ENCODE measurements at regions not wholly inside any gene's neighbourhood (a gene's known extent, or its start where the extent isn't known, plus 50 kb on each side); places are given as distances from the start of the nearest gene placed in this dataset.

DNA sequence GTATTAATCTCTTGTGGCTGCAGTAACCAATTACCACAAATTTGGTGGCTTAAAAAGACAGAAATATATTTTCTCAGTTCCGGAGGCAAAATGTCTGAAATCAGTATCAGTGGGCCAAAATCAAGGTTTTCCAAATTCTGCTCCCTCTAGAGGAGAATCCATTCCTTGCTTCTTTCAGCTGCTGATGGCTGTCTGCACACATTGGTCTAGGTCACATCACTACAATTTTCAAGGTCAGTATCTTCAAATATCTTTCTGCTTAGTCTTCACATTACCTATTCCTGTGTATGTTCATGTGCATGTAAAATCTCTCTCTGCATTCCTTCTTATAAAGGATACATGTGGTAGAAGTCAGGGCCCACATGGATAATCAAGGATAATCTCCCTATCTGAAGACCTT is 999.4 kb downstream of the KCNT2 start:
- Histone ChIP-seq H3K36me3 (ENCODE audit: control insufficient read depth in 2 of 2, insufficient read depth in 2 of 2, low read length in 1 of 2) (no peaks in the 10 kb centered on the region), H3K79me2 (ENCODE audit: control insufficient read depth, insufficient read depth, low read length) (no peaks in the 10 kb centered on the region), H4K20me1 (ENCODE audit: control insufficient read depth, insufficient read depth) (no peaks in the 10 kb centered on the region), H3K4me2 (ENCODE audit: control insufficient read depth, insufficient read depth) (no peak overlapping the region), H2AFZ (ENCODE audit: control insufficient read depth, low read depth, low read length) (no peak overlapping the region), H3K27me3 (replicated peaks in 1 of 2; ENCODE audit: control insufficient read depth in 2 of 2, insufficient read depth in 2 of 2, low read length in 1 of 2) (no peaks in the 10 kb centered on the region), H3K9me3 (replicated peaks; ENCODE audit: control insufficient read depth, insufficient read depth, low read length) (no peaks in the 10 kb centered on the region), H3K9ac (ENCODE audit: control insufficient read depth, insufficient read depth, low read length) (no peak overlapping the region), H3K4me3 (no peak overlapping the region), H3K4me1 (ENCODE audit: control insufficient read depth, insufficient read depth, low read length) (no peaks in the 10 kb centered on the region), H3K27ac (ENCODE audit: control insufficient read depth, insufficient read depth) (no peak overlapping the region)
- ChIA-PET POLR2A (no interaction called here), RAD21 (ENCODE audit: unreplicated experiment) (no interaction called here), SMC1A (ENCODE audit: uncharacterized antibody, unreplicated experiment) (no interaction called here), CTCF (no interaction called here)
- no TSS peak for BruUV-seq (replicated peaks)
- intact Hi-C loops (cut with micrococcal nuclease; ENCODE audit: unreplicated experiment) (no loop called here), in situ Hi-C loops (cut with MboI) (no loop called here)
- DNase-seq (ENCODE audit: low read depth, low spot score) (no peak), FAIRE-seq (no peak), ATAC-seq (no peak)
- TF ChIP-seq RB1 (IDR thresholded peaks at IDR 0.05; ENCODE audit: borderline replicate concordance) (no peak), JUNB (IDR thresholded peaks at IDR 0.05) (no peak), FOS (IDR thresholded peaks at IDR 0.05; ENCODE audit: borderline replicate concordance, extremely low read depth, insufficient read length) (no peak), NFYB (IDR thresholded peaks at IDR 0.05; ENCODE audit: insufficient read depth, low read depth, low read length) (no peak), WRNIP1 (IDR thresholded peaks at IDR 0.05; ENCODE audit: borderline replicate concordance, low read depth, low read length) (no peak), CEBPB (IDR thresholded peaks at IDR 0.05; ENCODE audit: borderline replicate concordance in 1 of 2, low read depth in 2 of 2, low read length in 2 of 2) (no peak), SIN3A (IDR thresholded peaks at IDR 0.05; ENCODE audit: low read depth, low read length) (no peak), ASH2L (IDR thresholded peaks at IDR 0.05; ENCODE audit: borderline replicate concordance, low read depth) (no peak), SMAD5 (IDR thresholded peaks at IDR 0.05; ENCODE audit: low read depth) (no peak), BACH1 (IDR thresholded peaks at IDR 0.05; ENCODE audit: borderline replicate concordance) (no peak), NR2F1 (conservative IDR thresholded peaks at IDR 0.05) (no peak), FOXM1 (IDR thresholded peaks at IDR 0.05; ENCODE audit: low read depth, low read length) (no peak), POU2F2 (IDR thresholded peaks at IDR 0.05; ENCODE audit: borderline replicate concordance, low read depth, low read length) (no peak), HDGF (IDR thresholded peaks at IDR 0.05) (no peak), PAX5 (IDR thresholded peaks at IDR 0.05; ENCODE audit: borderline replicate concordance, low read depth, low read length) (no peak)
- TF ChIP-seq, protein P1, sequence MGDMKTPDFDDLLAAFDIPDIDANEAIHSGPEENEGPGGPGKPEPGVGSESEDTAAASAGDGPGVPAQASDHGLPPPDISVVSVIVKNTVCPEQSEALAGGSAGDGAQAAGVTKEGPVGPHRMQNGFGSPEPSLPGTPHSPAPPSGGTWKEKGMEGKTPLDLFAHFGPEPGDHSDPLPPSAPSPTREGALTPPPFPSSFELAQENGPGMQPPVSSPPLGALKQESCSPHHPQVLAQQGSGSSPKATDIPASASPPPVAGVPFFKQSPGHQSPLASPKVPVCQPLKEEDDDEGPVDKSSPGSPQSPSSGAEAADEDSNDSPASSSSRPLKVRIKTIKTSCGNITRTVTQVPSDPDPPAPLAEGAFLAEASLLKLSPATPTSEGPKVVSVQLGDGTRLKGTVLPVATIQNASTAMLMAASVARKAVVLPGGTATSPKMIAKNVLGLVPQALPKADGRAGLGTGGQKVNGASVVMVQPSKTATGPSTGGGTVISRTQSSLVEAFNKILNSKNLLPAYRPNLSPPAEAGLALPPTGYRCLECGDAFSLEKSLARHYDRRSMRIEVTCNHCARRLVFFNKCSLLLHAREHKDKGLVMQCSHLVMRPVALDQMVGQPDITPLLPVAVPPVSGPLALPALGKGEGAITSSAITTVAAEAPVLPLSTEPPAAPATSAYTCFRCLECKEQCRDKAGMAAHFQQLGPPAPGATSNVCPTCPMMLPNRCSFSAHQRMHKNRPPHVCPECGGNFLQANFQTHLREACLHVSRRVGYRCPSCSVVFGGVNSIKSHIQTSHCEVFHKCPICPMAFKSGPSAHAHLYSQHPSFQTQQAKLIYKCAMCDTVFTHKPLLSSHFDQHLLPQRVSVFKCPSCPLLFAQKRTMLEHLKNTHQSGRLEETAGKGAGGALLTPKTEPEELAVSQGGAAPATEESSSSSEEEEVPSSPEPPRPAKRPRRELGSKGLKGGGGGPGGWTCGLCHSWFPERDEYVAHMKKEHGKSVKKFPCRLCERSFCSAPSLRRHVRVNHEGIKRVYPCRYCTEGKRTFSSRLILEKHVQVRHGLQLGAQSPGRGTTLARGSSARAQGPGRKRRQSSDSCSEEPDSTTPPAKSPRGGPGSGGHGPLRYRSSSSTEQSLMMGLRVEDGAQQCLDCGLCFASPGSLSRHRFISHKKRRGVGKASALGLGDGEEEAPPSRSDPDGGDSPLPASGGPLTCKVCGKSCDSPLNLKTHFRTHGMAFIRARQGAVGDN (IDR thresholded peaks at IDR 0.05), result no peak
- 95% methylated on average over 1 of the region's 1 CpG for WGBS (ENCODE audit: insufficient coverage, insufficient replicate concordance, low lambda C conversion rate, missing lambda C conversion rate)
